GM21576 (cell line): ENCODE measurements at regions not wholly inside any gene's neighbourhood (a gene's known extent, or its start where the extent isn't known, plus 50 kb on each side); places are given as distances from the start of the nearest gene placed in this dataset.

Experiments used
- ATAC-seq: cut with Tn5 transposase; IDR thresholded peaks from one replicate; pipeline ENCODE4 v1.9.1; 2021; ENCODE audit warnings: mild to moderate bottlenecking, moderate library complexity; ENCODE audit not compliant: unreplicated experiment

DNA sequence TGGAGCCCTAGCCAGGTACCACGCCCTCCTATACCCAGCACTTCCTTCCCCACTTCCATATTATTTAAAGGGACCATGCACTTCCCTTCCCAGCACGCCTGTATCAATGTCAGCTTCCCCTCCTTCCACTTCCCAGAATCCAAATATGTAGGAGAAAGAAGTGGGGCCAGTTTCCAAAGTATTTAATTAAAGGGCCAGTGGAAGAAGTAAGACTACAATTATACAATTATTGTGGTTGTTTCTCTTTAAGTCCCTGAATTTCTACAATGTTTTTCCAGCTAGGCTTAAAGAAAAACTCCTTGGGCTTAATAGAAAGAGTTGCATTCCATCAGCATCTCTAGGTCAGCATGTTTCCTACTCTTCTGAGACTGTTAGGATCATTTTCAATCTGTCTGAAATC is 515.8 kb downstream of the PREX1 start:
- no peak for ATAC-seq

DNA sequence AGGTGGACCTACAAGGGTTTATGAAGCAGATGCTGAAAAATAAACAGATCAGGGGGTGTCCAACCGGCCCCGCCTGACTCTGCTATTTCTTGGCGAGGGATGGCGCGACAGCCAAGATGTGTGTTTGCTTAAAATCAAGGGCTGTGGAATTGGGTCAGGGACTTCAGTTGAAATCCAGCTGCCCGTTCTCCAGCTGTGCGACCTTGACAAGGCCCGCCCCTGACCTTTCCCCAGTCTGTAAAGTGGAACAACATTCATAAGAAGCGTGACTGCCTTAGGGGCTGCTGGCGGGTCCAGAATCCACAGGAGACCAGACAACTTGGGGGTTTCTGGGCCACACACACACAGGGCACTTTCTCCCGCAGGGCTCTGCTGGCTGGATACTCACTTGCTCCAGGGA is 517.5 kb downstream of the PREX1 start:
- no peak for ATAC-seq

DNA sequence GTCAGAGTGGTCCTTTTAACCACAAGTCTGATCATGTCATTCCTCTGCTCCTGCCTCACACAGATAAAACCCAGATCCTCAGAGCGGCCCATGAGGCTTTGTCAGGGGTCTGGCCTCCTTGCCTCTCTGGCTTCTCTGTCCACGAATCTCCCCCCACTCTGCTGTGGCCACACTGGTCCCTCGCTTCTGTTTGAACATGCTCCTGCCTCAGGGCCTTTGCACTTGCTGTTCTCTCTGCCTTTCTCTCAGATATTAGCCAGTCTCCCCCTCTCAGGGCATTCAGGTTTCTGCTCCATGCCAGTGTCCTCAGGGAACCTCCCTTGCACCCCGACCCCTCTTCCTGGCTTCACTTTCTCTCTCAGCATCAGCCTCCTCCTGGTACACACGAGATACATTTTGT is 518.5 kb downstream of the PREX1 start:
- ATAC-seq = no peak

DNA sequence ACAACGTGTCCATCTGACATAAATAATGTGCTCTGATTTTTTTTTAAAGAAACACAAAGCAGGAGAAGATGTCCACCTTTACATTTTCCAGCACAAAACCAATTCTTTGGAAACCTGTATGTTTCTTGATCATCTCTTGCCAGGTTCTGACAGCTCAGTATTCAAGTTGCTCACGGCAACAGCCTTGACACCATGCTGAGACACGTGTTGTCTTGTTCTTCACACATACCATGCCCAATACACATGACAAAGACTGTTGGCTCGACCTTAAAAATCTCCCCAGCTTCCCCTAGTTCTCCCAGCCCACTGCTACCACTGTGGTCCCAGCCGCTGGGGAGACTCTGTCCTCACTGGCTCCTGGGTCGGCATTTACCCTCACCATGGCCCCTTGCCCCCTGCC is 518.9 kb downstream of the PREX1 start:
- no peak for ATAC-seq

DNA sequence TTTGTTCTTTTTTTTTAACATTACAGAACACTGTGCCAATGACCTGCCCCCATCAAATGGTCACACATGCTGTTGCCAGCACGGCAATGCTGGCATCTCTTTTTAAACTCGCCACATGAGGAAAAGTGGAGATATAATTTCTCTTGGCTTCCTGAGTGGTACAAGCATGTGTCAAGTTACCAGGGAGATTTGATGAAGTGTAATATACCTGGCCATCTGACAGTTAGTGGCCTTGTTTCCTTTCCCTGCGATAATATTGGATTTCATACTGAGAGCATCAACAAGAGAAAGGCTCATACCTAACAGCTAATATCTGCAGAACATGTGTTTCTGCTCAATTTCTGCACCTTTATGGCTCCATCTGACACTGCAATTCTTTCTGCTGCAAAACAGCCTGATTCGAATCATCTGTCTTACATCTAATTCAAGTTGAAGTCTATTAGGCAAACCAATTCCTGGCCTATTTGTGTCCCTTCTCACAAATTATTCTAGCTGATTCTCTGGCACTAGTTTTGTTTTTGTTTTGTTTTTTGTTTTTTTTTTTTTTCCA is 519.5 kb downstream of the PREX1 start:
- ATAC-seq = no peak

DNA sequence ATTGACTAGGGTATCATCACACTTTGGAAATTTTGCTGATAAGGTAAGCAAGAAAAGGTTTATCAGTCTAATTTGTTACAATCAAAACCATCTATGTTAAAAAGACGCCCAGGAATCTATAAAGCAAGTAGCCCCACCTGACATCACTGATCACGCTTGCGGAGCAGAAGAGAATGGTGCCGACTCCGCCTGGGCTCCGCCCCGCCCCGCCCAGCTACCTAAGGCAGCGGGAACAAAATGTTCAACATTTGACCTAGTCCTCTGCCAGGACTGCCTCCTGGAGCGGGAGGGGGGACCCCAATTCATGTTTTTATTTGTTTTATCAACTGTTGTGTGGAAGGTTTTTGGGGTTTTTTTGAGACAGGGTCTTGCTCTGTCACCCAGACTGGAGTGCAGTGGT is 520.5 kb downstream of the PREX1 start:
- ATAC-seq = no peak

DNA sequence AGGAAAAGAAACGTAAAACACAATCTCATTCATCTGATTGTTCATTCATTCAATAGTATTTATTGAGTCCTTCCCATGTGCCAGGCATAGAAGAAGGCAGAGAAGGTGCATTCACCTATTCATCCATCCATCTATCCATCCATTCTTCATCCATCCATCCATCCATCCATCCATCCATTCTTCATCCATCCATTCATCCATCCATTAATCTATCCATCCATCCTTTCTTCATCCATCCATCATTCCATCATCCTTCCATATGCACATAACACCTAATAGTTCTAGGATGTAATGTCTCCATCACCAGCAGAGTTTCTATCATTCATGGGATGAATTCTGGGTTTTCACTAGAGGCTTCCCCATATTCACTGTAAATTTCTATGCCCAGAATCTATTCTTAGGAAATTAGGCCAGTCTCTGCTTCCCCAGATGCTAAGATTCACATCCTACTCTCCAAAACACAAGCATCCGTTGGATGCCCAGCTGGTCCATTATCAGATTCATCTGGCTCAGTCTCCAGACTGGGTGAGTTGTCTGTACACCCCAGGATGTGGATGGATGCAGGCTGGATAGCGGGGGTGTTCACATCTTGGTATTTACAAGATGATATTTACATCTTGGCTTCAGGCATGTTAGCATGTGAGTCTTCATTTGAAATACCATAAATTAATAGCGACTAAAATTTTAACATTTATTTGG is 517.7 kb upstream of the SULF2 start:
- no peak for ATAC-seq

DNA sequence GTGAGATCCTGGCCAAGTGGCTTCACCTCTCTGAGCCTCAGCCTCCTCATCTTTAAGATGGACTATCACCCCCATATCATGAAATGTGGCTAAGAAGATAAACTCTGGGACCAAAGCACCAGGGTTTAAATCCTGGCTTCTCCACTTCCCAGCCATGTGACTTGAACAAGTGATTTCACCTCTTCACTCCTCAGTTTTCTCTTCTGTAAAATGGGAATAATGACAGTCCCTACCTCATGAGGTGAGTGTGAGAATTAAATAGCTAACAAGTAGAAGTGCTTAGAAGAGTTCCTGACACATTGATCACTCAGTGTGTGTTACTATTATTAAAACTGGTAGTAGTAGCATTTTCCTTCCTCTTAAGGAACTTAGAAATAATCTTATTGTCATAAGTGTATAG is 516.9 kb upstream of the SULF2 start:
- no peak for ATAC-seq

DNA sequence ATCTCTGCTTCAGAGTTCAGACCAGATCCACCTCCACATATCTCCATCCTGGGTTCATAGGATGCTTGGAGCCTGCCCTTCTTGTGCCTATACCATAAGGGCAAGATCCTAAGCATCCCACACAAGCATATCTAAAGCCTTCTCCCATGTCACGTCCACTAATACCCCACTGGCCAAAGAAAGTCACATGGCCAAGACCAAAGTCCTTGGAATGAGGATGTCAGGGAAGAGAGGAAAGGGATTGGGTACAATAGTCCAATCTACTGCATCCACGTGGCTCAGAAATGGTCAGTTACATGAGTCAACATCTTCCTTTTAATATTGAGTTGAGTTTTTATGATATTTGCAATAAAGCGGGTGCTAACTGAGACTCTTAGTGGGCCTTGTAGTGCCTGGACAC is 515.9 kb upstream of the SULF2 start:
- ATAC-seq = no peak

DNA sequence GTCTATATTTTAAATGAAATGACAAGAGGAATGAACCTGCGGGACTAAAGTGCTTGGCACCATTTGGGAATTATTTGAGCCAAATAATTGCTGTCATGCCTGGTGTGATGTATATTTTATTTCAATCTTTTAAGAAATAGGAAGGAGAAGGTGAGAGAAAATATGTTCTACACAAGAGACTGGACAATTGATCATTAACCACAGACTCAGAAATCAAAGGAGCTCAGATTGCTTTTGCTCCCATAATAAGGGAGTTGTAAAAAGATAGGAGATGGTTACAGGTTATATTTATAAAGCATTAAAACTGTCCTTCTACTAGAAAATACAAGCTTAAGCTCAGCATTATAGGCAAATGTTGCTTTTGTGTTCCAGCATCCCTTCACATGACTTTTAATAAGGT is 515.2 kb upstream of the SULF2 start:
- no peak for ATAC-seq

DNA sequence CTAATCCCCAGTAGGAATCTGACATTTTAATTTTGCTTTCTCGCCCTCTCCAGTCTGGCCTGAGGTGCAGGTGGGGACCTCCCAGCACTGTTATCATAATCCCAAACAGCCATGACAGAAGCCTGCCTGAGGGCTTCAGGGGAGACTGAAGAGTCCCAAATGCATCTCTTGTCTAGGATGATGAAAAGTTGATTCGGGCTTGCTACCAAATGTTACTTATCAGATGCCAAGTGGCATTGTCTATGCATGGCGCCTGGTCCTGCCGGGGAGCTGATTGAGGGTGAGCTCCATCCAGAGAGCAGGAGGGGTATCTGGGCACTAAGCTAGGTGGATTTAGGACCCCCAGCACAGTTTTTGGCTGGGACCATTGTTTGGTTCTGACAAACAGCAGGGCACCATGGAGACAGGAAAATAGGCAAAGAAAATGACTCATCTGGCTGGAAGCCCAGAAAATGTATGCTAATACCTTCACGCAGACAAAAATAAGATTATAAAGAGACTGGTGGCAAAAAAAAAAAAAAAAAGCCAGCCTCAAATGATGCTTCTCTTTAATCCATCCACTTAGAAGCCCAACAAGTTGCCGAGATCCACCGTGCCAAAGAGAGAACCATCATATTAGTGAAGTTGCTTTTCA is 513.7 kb upstream of the SULF2 start:
- no peak for ATAC-seq

DNA sequence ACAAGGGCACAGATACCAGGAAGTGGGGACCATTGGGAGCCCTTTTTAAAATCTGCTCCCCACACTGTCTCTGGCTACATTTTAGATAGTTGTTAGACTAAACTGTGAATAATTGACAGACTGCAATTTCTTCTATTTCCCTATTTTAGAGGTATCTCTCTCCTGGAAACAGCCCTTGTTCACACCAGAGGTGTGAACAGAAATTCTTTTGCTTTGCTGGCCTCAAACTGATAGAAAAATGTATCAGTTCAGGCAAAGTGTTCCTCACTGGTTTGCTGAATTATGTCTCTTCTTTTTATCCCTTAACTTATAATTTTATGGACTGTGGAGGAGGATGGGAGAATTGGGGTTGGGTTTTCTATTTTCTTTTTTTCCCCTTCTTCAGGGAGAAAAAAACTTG is 513.2 kb upstream of the SULF2 start:
- ATAC-seq = no peak

DNA sequence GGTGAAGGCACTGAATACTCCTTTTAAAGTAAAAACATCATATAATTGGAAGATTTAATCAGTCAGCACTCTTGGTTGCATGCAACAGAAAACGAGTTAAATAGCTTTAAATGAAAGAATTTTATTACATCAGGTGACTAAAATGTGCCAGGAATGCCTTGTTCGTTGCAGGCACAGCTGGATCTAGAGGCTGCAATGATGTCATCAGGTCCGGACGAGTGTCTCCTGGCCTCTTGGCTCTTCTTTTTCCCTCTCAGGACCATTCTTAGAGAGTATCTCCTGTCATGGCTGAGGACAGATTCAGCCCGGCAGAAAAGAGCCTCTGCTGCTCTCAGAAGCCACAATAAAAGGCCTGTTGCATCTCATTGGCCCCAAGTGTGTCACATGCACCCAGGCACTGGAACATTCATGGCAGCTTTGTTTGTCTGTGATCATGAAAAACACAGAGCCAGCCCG is 510.7 kb upstream of the SULF2 start:
- ATAC-seq = no peak

DNA sequence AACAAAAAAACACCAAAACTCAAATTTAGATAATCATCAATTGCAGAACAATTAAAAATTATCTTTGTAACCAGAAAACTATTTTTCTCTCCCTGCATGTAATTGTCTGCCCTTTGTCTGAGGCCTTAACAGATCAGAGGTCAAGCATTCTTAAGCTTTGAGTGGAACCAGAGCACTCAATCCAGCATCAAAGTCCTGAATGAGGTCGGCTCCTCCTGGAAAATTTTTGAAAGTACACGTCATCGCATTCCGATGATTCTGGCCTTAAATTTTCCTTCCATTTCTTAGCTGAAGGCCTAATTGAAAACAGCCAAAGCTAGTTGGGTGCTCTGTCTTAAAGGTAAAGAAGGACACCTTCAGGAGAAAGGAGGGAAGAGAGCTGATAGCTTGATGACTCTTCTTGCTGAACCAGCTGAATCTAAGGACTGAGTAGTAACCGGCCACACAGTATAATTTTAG is 510.2 kb upstream of the SULF2 start:
- ATAC-seq = no peak

DNA sequence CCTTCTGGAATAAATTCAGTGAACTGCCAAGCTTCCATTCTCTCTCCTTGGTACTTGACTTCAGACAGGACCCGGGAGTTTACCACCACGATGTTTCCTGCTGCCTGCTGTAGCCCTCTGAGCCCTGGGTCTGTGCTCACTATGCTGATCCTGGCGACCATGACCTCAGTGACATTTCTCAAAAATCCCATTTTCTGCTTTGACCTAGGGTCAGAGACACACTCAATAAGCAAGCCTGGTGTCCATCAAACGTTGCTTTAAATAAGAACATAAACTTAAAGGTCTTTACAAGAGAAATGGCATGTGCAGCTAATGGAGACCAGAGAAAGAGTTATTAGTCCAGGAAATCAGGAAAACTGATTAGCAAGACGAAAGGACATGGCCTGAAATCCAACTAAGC is 509.7 kb upstream of the SULF2 start:
- ATAC-seq = no peak

DNA sequence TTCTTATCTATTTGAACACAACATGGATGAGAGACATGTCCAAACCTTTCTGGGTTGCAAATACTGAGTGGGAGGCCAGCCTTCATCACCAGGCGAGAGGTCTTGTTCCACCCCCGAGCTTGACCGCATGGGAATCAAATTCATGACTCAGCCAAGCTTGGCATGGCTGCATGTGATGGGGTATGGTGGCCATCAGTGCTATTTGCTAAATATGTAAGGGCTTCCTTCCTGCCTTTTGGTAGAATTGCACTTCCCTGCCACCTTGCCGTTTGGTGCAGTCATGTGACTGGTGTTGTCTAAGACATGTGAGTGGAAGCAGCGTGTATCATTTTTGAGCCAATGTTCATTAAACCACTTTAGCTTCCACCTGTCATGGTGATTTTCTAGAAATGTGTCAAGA is 508.9 kb upstream of the SULF2 start:
- no peak for ATAC-seq

DNA sequence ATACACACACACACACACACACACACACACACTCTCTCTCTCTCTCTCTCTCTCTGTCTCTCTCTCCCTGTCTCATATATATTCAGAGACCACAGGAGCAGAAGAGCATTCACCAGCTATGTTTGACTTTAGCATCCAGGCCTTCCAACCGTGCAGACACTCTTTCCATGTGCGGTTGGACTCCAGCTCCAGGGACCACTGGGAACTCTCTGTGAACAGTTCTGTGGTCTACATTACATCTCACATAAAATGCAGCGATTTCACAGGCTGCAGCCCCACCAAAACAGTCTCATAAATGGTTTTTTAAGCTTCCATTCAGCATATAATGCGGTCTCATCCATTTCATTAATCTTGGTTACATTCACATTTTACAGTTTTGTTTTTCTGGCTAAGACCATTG is 508.4 kb upstream of the SULF2 start:
- ATAC-seq = no peak

DNA sequence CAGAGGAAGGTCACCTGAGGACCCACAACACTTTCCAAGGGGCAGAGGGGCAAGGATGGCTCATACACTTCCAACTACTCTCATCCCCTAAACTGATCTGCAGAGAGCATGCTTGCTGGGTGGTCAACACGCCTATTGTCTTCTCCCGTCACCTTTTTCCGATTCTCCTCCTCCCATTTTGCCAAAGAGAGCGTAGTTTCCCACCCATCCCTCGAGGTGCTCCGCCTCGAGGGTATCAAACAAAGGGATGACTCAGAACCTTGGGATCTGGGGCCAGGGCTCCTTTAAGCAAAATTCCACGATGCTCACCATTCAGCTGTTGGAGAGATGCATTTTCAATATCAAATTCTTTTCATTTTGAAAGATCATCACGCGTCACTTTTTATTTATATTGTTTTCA is 507.5 kb upstream of the SULF2 start:
- no peak for ATAC-seq

DNA sequence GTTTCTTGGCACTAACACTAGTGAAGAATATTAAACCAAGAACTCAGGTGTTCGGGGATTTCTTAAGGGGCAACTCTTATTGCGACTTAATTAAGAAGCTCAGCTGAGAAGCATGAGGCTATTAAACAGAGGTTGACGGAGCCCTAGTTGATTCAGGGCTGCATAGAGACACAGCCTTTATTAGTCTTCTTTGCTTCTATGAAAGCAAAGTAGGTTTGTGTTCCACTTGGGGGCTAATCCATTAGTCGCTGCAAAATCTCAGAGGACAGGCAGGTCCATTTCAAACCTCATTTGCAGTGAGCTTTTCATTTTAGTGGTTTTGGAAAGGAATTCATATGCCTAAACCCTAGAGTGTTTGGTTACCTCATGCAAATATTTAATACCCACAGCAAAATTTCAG is 506.6 kb upstream of the SULF2 start:
- ATAC-seq = no peak

DNA sequence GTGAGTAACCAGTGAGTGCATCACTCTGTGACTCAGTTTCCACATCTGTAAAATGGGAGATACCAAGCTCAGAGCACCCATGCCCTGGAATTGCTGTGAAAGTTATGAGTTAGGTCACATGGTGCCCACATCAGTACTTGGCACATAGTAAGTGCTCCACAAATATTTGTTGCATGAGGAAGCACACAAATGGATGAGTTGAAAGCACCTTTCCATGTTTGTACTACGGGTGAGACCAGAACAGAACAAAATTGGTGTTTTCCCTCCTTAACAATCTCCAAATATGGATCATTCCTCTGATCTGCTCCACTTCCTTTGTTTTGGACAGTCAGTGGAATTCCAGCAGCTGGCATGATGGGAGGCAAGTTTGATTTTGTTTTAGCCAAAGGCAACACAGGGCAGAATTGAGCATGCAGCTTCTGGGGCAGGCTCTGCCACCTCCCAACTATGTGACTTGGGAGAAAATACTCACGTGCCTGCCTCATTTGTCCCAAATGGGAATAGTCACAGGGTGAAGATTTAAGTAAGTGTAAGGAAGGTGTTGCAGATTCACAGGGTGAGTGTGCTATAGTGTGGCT is 503.7 kb upstream of the SULF2 start:
- no peak for ATAC-seq

DNA sequence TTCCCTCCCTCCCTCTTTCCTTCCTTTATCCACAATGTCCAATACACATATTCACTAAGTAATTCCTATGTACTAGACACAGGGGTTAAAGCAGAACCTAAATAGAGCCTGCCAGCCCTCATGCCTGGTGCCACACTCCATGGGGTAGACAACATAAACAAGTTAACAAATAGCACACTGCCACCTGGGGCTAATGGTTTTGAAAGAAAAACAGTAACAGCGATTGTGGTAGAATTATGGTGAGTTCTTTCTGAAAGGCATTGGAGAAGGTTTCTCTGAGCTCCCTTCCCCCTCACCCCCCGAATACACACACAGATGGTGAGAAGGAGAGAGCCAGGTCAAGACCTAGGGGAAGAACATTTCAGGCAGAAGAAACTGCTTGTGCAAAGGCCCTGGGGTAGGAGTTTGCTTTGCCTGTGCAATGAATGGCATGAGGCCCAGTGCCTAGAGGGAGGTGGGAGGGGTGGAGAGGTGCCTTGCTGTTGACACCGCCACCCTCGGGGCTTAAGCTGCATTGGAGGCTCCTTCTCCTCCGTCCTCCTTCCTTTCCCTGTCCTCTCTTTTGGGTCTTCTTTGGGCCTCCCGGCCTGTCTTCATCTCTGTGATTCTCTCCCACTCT is 502.4 kb upstream of the SULF2 start:
- ATAC-seq = no peak

DNA sequence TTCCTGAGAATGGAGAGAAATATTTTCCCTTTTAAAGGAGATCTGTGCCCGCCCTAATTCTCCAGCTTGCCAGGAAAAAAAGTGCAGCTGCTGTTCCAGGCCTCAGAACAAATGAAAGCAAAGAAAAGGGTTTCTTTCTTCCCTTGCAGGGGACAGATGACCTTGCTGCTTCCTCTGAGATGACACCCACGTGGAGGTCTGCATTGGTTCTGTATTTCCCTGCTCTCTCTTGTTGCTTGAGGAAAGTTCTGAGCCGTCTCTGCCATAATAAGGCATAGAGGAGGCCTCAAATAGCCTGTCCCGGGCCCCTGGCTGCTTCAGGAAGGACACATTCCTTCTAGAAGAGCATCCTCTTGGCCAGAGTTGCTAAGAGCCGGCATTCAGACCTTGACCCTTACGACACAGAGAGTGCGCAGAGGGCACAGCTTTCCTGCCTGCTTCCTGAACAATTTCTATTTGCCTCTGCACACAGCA is 501.8 kb upstream of the SULF2 start:
- no peak for ATAC-seq
